ENCODE measurements at regions not wholly inside any gene's neighbourhood (a gene's known extent, or its start where the extent isn't known, plus 50 kb on each side); places are given as distances from the start of the nearest gene placed in this dataset.

GRCh38 chr18:22705328-22705727, 227.8 kb upstream of the RBBP8 start:
- TF ChIP-seq POLR2A (IDR thresholded peaks at IDR 0.05; ENCODE audit: low read depth) (no peak), CTCF (IDR thresholded peaks at IDR 0.05) (no peak)
